OCI-LY7 (cell line): ENCODE measurements at regions not wholly inside any gene's neighbourhood (a gene's known extent, or its start where the extent isn't known, plus 50 kb on each side); places are given as distances from the start of the nearest gene placed in this dataset.
"Not testable (repeated sequence)": the region's sequence is repeated elsewhere in the genome, so short reads cannot be mapped to it uniquely, and the experiment has no call there.

Source experiments
- BruUV-seq: library from RNA; stranded (reverse); fragments of 400-500 nt; replicated peaks from 2 replicates; lab custom pipeline; 2021; lab: Mats Ljungman, UMichigan
- CTCF ChIA-PET: fragments of 300-600 bp; sonication (Branson Sonifier 250); formaldehyde crosslinking; loops from one replicate; lab custom pipeline; 2022; ENCODE audit warnings: antibody characterized with exemption; ENCODE audit not compliant: unreplicated experiment; lab: Charles Lee
- POLR2A ChIA-PET: fragments of 300-600 bp; sonication (Branson Sonifier 250); formaldehyde crosslinking; loops from one replicate; lab custom pipeline; 2022; ENCODE audit warnings: antibody characterized with exemption; lab: Charles Lee
- DNase-seq: peaks from one replicate; pipeline ENCODE4 v3.0.0-alpha.2; 2015; ENCODE audit warnings: low spot score
- H2AFZ ChIP-seq: fragments of 200-600 bp; sonication (generic), shearing (Covaris generic); 2 replicates; pipeline ENCODE4 v1.6.1; 2014; ENCODE audit warnings: mild to moderate bottlenecking, antibody characterized with exemption, low read length, moderate library complexity
- H3K27ac ChIP-seq: fragments of 200-600 bp; sonication (generic); 2 replicates; pipeline ENCODE4 v1.5.1; 2014; ENCODE audit warnings: mixed run types, low read depth, mild to moderate bottlenecking, moderate library complexity, low read length, inconsistent platforms; ENCODE audit not compliant: poor library complexity, severe bottlenecking
- H3K36me3 ChIP-seq: fragments of 200-600 bp; sonication (generic); 2 replicates; pipeline ENCODE4 v1.6.1; 2014; ENCODE audit warnings: mild to moderate bottlenecking, antibody characterized with exemption, low read length, moderate library complexity, mixed read lengths; ENCODE audit not compliant: insufficient read depth
- H3K4me1 ChIP-seq: fragments of 200-600 bp; sonication (generic); 2 replicates; pipeline ENCODE4 v1.5.1; 2014; ENCODE audit warnings: mild to moderate bottlenecking, low read length; ENCODE audit not compliant: insufficient read depth, poor library complexity, severe bottlenecking
- H3K4me2 ChIP-seq: fragments of 200-600 bp; sonication (generic); 2 replicates; pipeline ENCODE4 v1.6.1; 2014; ENCODE audit warnings: mild to moderate bottlenecking, low read length
- H3K4me3 ChIP-seq: fragments of 200-600 bp; sonication (generic); 2 replicates; pipeline ENCODE4 v1.5.1; 2014; ENCODE audit warnings: mild to moderate bottlenecking, low read depth, low read length; ENCODE audit not compliant: poor library complexity, severe bottlenecking
- H3K79me2 ChIP-seq: fragments of 200-600 bp; sonication (generic); 2 replicates; pipeline ENCODE4 v1.6.1; 2016; ENCODE audit warnings: low read depth, mild to moderate bottlenecking, low read length, moderate library complexity, mixed read lengths; ENCODE audit not compliant: insufficient read depth
- H3K9me2 ChIP-seq: fragments of 200-600 bp; sonication (generic); 2 replicates; pipeline ENCODE4 v1.6.1; 2016; ENCODE audit warnings: mild to moderate bottlenecking, low read length, mixed read lengths; ENCODE audit not compliant: insufficient read depth
- H3K9me3 ChIP-seq: fragments of 200-600 bp; sonication (generic); 2 replicates; pipeline ENCODE4 v1.6.1; 2014; ENCODE audit warnings: mild to moderate bottlenecking, mixed run types, low read length, mixed read lengths
- H4K20me1 ChIP-seq: fragments of 200-600 bp; sonication (generic); 2 replicates; pipeline ENCODE4 v1.6.1; 2014; ENCODE audit warnings: mild to moderate bottlenecking, antibody characterized with exemption, low read length, moderate library complexity, mixed read lengths; ENCODE audit not compliant: insufficient read depth
- CTCF ChIP-seq: fragments of 200-600 bp; sonication (generic); conservative IDR thresholded peaks from 2 replicates; pipeline ENCODE4 v1.5.1; 2014; ENCODE audit warnings: mild to moderate bottlenecking, antibody characterized with exemption, low read length, moderate library complexity, mixed read lengths
- EZH2phosphoT487 ChIP-seq: fragments of 200-600 bp; sonication (generic); IDR thresholded peaks from 2 replicates; pipeline ENCODE4 v1.6.1; 2018; ENCODE audit warnings: low read depth, borderline replicate concordance, mild to moderate bottlenecking, mixed run types, antibody characterized with exemption, low read length, moderate library complexity, mixed read lengths
- intact Hi-C: fragments of 100-400 bp; cut with micrococcal nuclease; formaldehyde crosslinking; loops from one replicate; pipeline ENCODE4 v1.10.0; 2022; ENCODE audit not compliant: unreplicated experiment

- ChIA-PET CTCF (no interaction called here), POLR2A (no interaction called here)
- intact Hi-C loops, result no loop called here
- H3K27ac ChIP-seq, result no peak overlapping the region
- BruUV-seq, result no TSS peak
- no peak overlapping the region for H3K4me2 ChIP-seq
- TF ChIP-seq CTCF (no peak), EZH2phosphoT487 (no peak)
- H3K36me3 ChIP-seq, result no peaks in the 10 kb centered on the region
- no peaks in the 10 kb centered on the region for H4K20me1 ChIP-seq
- H3K79me2 ChIP-seq, result no peaks in the 10 kb centered on the region
- H3K9me2 ChIP-seq, result no peaks in the 10 kb centered on the region
- H3K9me3 ChIP-seq, result no peaks in the 10 kb centered on the region
- H3K4me3 ChIP-seq, result no peak overlapping the region
- no peak overlapping the region for H2AFZ ChIP-seq
- DNase-seq, result no peak
- H3K4me1 ChIP-seq, result no peaks in the 10 kb centered on the region
Measured at GRCh38 chr10:21441625-21442024, 83.9 kb downstream of the SKIDA1 start.

- DNase-seq, CTCF ChIA-PET, H3K4me3 ChIP-seq, H2AFZ ChIP-seq, H3K36me3 ChIP-seq, BruUV-seq, H3K9me3 ChIP-seq, H3K79me2 ChIP-seq, H3K27ac ChIP-seq, H3K9me2 ChIP-seq, H3K4me1 ChIP-seq, H4K20me1 ChIP-seq, H3K4me2 ChIP-seq, intact Hi-C loops: not testable (repeated sequence)
- POLR2A ChIA-PET, result interaction anchor here (0.6 to 0.7 kb wide), 3 partner anchors 15 to 450 kb away, joined by 3 to 9 read pairs (median 4); no protein-coding TSS in a partner anchor
Measured at GRCh38 chr10:21438914-21439313, 86.6 kb downstream of the SKIDA1 start.

- BruUV-seq, result no TSS peak
- no peak overlapping the region for H3K4me2 ChIP-seq
Measured at GRCh38 chr10:21437770-21438382, 87.6 kb downstream of the SKIDA1 start.

More at GRCh38 chr10:21437770-21438382, 87.6 kb downstream of the SKIDA1 start:
- no peak for DNase-seq
- CTCF ChIA-PET, result no interaction called here
- POLR2A ChIA-PET, result no interaction called here
- no peaks in the 10 kb centered on the region for H3K36me3 ChIP-seq
- H3K4me1 ChIP-seq, result no peaks in the 10 kb centered on the region
- no peaks in the 10 kb centered on the region for H3K79me2 ChIP-seq
- TF ChIP-seq EZH2phosphoT487 (no peak), CTCF (no peak)
- H4K20me1 ChIP-seq, result no peaks in the 10 kb centered on the region
- intact Hi-C loops, result no loop called here
- no peaks in the 10 kb centered on the region for H3K9me2 ChIP-seq
- no peak overlapping the region for H2AFZ ChIP-seq
- no peak overlapping the region for H3K27ac ChIP-seq
- H3K9me3 ChIP-seq, result no peaks in the 10 kb centered on the region
- H3K4me3 ChIP-seq, result no peak overlapping the region
